ENCODE measurements at regions not wholly inside any gene's neighbourhood (a gene's known extent, or its start where the extent isn't known, plus 50 kb on each side); places are given as distances from the start of the nearest gene placed in this dataset.
"Not testable (repeated sequence)": the region's sequence is repeated elsewhere in the genome, so short reads cannot be mapped to it uniquely, and the experiment has no call there.

GRCh38 chr7:112937651-112938415 is 147.6 kb upstream of the TMEM168 start:
- DNase-seq (ENCODE audit: low spot score): no peak

DNA sequence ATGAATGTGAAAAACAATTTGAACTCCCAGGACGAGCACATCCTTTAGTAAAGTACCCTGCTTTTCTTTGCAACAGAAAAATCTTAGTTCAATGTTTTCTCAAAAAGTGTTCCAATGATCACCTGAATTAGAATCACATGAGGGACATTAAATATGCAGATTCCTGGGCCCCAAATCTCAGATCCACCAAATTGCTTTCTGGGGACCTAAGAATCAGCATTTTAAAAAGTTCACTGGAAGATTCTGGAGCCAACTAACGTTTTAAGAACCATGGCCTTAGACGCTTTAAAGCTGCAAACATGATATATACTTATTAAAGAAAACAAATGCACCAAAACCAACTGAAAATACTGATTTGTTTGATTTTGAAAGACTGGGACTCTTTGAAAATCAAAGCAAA is 143.4 kb upstream of the TMEM168 start:
- no peak for DNase-seq (ENCODE audit: low spot score)

DNA sequence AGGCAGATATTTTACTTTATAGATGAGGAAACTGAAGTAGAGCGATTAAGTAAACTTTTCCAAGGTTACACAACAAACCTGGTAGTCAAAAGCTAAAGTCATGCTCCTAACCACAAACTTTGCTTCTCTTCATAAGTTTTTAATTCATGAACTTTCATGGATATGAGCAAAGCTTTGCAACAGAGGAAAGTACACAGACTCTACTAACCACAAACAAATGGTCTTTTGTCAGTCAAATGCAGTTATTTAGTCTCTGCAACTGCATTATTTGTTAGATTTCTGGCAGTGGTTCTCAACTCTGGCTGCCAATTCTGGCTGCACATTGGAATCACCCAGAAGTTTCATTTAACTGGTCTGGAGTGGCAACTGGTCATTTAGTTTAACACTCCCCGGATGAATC is 140.6 kb upstream of the TMEM168 start:
- no peak for DNase-seq (ENCODE audit: low spot score)

GRCh38 chr7:112929421-112929820 is 139.2 kb upstream of the TMEM168 start:
- DNase-seq (ENCODE audit: low spot score): no peak

GRCh38 chr7:112926018-112926417 is 135.8 kb upstream of the TMEM168 start:
- no peak for DNase-seq (ENCODE audit: low spot score)

DNA sequence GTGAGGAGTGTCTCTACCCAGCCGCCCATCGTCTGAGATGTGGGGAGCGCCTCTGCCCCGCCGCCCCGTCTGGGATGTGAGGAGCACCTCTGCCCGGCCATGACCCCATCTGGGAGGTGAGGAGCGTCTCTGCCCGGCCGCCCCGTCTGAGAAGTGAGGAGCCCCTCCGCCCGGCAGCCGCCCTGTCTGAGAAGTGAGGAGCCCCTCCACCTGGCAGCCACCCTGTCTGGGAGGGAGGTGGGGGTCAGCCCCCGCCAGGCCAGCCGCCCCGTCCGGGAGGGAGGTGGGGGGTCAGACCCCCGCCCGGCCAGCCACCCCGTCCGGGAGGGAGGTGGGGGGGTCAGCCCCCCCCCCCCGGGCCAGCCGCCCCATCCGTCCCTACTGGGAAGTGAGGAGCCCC is 132.4 kb upstream of the TMEM168 start:
- DNase-seq (ENCODE audit: low spot score): not testable (repeated sequence)

GRCh38 chr7:112916431-112916830 is 126.2 kb upstream of the TMEM168 start:
- DNase-seq (ENCODE audit: low spot score): not testable (repeated sequence)

DNA sequence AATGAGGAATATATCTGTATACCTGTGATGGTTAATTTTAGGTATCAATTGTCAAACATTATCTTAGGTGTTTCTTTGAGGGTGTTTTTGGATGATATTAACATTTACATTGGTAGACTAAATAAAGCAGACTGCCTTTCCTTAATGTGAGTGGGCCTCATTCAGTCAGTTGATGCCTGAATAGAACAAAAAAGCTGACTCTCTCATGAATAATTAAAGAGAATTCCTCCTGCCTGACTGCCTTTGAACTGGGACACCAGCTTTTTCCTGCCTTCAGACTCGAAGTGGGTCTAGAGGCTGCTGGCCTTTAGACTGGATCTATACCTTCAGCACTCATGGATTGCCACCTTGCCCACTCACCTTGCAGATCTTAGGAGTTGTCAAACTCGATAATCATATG is 117.9 kb upstream of the TMEM168 start:
- DNase-seq (ENCODE audit: low spot score): no peak

- DNase-seq (ENCODE audit: low spot score): no peak
Observed at GRCh38 chr7:112907658-112908057, 117.5 kb upstream of the TMEM168 start.

DNA sequence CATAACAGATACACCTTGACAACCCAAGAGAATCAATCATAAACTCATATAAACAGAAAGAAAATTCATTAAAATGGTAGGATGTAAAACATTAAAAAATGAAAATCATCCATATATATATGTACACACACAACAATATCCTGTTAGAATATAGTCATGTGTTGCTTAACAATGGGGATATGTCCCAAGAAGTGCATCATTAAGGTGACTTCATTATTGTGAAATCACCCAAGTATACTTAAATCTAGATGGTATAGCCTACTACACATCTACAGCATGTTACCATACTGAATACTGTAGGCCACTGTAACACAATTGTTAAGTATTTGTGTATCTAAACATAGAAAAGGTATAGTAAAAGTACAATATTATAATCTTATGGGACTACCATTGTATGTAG is 115.8 kb upstream of the TMEM168 start:
- DNase-seq (ENCODE audit: low spot score): no peak

DNA sequence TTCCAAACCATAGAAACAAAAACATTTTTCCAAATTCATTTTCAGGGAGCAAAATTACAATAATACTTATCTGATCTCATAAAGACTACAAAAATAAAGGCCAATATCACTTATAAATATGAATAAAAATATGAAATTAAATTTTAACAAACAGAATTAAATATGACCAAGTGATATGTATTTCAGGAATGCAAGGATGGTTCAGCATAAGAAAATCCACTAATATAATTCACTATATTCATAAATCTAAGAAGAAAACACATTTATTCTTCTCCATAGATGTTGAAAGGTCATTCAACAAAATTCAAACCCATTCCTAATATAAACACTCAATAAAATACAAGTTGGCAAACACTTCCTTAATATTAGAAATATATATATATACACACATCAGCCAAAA is 115.2 kb upstream of the TMEM168 start:
- no peak for DNase-seq (ENCODE audit: low spot score)

- DNase-seq (ENCODE audit: low spot score): peak; percentile 51
Observed at GRCh38 chr7:112898432-112899290, 108.5 kb upstream of the TMEM168 start.

- DNase-seq (ENCODE audit: low spot score): no peak
Observed at GRCh38 chr7:112897839-112898431, 107.7 kb upstream of the TMEM168 start.

- DNase-seq (ENCODE audit: low spot score): no peak
Observed at GRCh38 chr7:112896026-112896601, 105.9 kb upstream of the TMEM168 start.

DNA sequence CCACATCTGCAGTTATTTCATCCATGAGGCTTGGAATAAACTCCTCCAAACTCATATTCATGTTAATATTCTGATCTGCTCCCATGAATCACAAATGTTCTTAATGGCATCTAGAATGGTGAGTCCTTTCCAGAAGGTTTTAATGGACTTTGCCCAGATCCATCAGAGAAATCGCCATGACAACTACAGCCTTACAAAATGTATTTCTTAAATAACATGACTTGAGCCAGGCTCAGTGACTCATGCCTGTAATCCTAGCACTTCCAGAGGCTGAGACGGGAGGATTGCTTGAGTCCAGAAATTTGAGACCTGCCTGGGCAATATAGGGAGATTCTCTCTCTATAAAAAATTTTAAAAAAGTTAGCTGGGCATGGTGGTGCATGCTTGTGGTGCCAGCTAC is 102.1 kb upstream of the TMEM168 start:
- DNase-seq (ENCODE audit: low spot score): no peak

DNA sequence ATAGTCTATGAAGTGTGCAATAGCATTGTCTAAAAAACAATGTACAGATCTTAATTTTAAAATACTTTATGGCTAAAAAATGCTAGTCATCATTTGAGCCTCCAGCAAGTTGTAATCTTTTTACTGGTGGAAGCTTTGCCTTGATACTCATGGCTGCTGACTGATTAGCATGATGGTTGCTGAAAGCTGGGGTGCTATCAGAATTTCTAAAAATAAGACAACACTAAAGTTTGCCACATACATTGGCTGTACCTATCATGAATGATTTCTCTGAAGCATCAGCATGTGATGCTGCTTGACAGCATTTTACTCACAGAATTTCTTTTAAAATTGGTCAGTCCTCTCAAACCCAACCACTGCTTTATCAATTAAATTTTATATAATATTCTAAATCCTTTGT is 101.5 kb upstream of the TMEM168 start:
- no peak for DNase-seq (ENCODE audit: low spot score)

GRCh38 chr7:112889834-112890438 is 99.7 kb upstream of the TMEM168 start:
- DNase-seq (ENCODE audit: low spot score): no peak

DNA sequence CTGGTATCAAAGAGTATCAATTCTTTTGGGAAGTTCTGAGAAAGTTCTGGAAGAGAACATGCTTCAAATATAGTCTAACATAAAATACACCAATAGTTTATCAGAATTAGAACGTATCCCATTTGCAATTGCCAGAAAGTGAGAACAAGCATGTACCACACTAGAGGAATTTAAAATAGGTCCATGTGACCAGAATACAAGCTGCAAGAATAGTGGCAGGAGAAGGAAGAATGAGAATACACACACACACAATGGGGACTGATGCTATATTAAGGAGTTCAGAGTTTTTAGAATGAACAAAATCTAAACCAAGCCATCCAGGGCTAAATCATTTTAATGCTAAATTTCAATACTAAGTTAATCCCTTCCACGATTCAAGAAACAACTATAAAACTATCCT is 99.1 kb upstream of the TMEM168 start:
- DNase-seq (ENCODE audit: low spot score): no peak

GRCh38 chr7:112888781-112889180 is 98.6 kb upstream of the TMEM168 start:
- no peak for DNase-seq (ENCODE audit: low spot score)

DNA sequence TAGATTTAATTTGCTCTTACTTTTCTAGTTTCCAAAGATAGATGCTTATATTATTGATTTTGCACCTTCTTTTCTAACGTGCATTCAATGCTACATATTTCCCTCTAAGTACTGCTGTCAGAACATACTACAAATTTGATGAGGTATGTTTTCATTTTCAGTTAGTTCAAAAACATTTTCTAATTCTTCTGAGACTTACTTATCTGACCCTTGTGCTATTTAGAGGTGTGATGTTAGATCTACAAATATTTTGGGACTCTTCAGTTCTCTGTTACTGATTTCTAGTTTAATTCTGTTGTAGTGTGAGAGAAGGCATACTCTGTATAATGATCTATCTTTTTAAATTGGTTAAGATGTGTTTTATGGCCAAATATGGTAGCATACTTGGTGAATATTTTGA is 97.8 kb upstream of the TMEM168 start:
- no peak for DNase-seq (ENCODE audit: low spot score)

- no peak for DNase-seq (ENCODE audit: low spot score)
Observed at GRCh38 chr7:112887337-112887736, 97.1 kb upstream of the TMEM168 start.

GRCh38 chr7:112886208-112886607 is 96.0 kb upstream of the TMEM168 start:
- DNase-seq (ENCODE audit: low spot score): no peak

Measured in activated CD4-positive, alpha-beta T cell treated with anti-CD3 and anti-CD28 coated beads, Interleukin-2, Interleukin-4, amounts not matched to agents 100 ng/mL and 50 ng/mL, durations not matched to agents 16 hours and 8 hours (primary cell).